ENCODE measurements at regions not wholly inside any gene's neighbourhood (a gene's known extent, or its start where the extent isn't known, plus 50 kb on each side); places are given as distances from the start of the nearest gene placed in this dataset.
"Not testable (repeated sequence)": the region's sequence is repeated elsewhere in the genome, so short reads cannot be mapped to it uniquely, and the experiment has no call there.

DNA sequence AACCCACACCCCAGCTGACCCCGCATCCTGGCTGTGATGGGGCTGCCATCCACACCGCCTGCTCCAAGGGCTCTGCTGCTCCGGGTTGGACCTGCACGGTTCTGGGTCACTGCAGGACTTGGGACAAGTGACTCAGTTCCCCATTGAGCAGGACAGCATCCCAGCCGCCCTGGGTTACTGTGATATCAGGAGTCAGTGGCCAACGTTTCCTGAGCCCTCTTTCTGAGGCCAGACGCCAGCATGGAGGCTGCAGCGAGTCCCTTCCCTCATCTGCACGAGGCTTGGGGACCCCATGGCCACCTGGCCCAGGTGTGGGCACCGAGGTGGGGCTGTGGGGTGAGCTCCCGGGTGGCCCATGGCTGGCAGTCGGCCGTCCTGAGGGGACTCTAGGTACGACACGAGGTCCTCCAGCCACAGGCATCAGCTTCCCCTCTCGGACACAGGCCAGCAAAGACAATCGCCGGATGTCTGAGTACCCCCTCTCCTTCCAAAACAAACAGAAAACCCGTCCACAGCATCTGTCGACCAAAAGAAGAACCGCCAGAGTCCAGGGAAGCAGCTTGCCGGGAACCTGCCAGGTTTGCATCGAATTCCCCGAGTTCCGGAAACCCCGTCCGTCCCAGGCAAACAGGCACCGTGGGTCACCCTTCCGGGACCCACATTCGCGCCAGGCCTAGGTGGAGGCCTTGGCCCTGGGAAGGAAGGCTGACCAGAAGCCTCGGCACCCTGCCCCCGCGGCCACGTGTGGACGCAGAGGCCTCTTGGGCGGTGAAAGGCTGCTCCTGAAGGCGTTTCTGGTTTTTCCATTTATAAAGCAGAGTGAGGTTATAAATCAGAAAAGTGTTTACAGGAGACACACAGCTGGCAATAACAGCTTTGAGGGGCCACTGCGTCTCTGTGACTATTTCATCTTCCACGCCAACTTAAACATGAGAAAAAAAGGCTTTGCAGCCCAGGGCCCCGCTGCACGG is 136.0 kb downstream of the FAM53A start:
- peaks cover 0 to 3% of the 10 kb centered on the region in 2 donors for H3K27me3 ChIP-seq
- H3K4me1 ChIP-seq = peaks cover 0 to 4% of the 10 kb centered on the region in 2 donors
- no peaks in the 10 kb centered on the region for H3K9me3 ChIP-seq
- peak overlapping the region; percentile 41 to 52 for H3K27ac ChIP-seq
- intact Hi-C loops (cut with DNase I; ENCODE audit: low total_unique reads) = no loop called here
- H3K4me3 ChIP-seq = peak overlapping the region; percentile 7 to 29
- H3K36me3 ChIP-seq = no peaks in the 10 kb centered on the region
- DNase-seq = peak; percentile 48 to 65
- TF ChIP-seq POLR2A (IDR thresholded peaks at IDR 0.05) = no peak
- TF ChIP-seq, protein P1, sequence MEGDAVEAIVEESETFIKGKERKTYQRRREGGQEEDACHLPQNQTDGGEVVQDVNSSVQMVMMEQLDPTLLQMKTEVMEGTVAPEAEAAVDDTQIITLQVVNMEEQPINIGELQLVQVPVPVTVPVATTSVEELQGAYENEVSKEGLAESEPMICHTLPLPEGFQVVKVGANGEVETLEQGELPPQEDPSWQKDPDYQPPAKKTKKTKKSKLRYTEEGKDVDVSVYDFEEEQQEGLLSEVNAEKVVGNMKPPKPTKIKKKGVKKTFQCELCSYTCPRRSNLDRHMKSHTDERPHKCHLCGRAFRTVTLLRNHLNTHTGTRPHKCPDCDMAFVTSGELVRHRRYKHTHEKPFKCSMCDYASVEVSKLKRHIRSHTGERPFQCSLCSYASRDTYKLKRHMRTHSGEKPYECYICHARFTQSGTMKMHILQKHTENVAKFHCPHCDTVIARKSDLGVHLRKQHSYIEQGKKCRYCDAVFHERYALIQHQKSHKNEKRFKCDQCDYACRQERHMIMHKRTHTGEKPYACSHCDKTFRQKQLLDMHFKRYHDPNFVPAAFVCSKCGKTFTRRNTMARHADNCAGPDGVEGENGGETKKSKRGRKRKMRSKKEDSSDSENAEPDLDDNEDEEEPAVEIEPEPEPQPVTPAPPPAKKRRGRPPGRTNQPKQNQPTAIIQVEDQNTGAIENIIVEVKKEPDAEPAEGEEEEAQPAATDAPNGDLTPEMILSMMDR (IDR thresholded peaks at IDR 0.05) = no peak

DNA sequence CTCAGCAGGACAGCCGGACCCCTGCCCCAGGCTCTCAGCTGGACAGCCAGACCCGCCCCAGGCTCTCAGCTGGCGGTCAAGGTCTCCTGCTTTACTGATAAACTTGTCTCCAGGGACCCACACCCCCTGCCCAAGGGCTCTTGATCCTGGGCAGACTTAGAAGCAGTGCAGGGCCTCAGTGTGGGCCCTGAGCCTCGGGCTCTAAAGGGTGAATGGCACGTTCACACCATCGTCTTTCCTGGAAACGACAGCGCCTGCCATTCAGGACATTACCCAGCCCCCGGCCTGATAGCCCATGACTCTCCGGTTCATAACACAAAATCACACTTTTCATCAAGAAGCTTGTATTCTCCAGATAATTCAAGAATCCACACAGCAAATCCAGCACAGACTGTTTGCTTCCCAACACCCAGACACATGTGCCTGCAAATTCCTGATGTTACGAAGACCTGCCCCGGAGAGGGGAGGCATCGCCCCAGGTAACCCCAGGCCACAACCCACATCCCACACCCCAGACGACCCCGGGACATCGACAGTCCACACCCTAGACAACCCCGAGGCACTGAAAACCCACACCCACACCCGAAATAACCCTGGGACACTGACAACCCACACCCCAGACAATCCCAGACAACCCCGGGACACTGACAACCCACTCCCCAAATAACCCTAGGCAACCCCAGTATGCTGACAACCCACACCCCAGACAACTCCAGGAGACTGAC is 136.8 kb downstream of the FAM53A start:
- Histone ChIP-seq H3K4me1 (peaks cover 0 to 4% of the 10 kb centered on the region in 2 donors), H3K4me3 (no peak overlapping the region), H3K27ac (peak overlapping the region in 1 of 2 donors; percentile 44), H3K27me3 (peaks cover 0 to 3% of the 10 kb centered on the region in 2 donors), H3K9me3 (no peaks in the 10 kb centered on the region), H3K36me3 (no peaks in the 10 kb centered on the region)
- no peak for DNase-seq
- TF ChIP-seq, protein P1 (IDR thresholded peaks at IDR 0.05) = no peak
- no peak for TF ChIP-seq POLR2A (IDR thresholded peaks at IDR 0.05)
- intact Hi-C loops (cut with DNase I; ENCODE audit: low total_unique reads) = no loop called here

DNA sequence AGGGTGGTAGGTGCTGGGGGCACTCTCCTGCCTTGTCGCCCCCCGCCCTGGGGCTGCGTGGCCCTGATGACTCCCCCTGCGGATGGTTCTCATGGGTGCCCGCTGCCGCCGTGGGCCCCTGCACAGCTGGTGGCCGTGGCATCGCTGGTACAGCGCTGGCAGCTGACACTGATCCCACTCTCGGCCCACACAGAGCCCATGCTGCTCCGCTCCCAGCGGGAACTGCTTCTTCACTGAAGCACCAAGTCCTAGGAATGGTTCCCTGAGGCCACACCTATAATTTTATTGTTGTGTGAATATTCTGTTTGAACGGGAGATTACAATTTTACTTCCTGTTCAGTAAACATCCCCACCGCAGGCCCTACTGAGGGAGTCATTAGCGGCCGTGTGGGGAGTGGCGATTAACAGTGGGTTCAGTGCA is 138.6 kb upstream of the NKX1-1 start:
- H3K4me3 ChIP-seq = no peak overlapping the region
- H3K9me3 ChIP-seq = no peaks in the 10 kb centered on the region
- intact Hi-C loops (cut with DNase I; ENCODE audit: low total_unique reads) = no loop called here
- H3K27ac ChIP-seq = peak overlapping the region; percentile 33 to 37
- H3K36me3 ChIP-seq = no peaks in the 10 kb centered on the region
- H3K27me3 ChIP-seq = no peaks in the 10 kb centered on the region
- TF ChIP-seq, protein P1 (IDR thresholded peaks at IDR 0.05) = no peak
- no peak for TF ChIP-seq POLR2A (IDR thresholded peaks at IDR 0.05)
- H3K4me1 ChIP-seq = peaks cover 0 to 4% of the 10 kb centered on the region in 2 donors
- no peak for DNase-seq

DNA sequence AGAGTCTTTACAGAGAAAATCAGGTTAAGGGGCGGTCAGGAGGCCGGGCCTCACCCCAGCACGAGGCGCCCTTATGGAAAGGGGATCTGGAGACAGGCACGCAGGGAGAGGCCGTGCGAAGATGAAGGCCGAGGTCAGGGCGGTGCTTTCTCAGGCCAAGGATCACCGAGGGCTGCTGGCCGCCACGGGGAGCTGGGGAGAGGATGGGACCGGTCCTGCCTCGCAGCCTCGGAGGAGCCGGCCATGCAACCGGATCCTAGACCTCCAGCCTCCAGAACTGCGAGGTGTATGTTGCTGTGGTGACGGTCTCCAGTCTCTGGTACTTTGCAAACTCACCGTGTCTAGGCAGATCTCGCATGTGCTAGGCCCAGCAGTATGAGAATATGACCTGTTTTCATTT is 138.2 kb upstream of the NKX1-1 start:
- intact Hi-C loops (cut with DNase I; ENCODE audit: low total_unique reads) = not testable (repeated sequence)

DNA sequence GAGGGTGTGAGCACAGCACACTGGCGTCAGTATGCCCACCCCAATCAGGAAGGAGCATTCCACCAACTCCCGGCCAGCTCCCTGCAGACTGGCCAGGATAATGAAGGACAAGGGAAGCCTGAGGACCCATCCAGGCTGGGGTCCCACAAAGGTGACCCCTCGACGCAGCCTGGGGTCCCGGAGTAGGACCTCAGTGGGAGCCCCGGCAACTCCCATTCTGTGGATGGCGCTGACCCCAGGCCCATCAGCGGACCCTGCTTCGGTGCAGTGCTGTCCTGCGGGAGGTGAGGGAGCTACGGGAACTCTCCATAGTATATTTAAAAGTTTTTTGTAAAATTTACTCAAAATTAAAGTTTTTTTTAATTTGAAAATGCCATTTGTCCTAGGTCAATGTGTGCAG is 137.7 kb upstream of the NKX1-1 start:
- TF ChIP-seq, protein P1 (IDR thresholded peaks at IDR 0.05) = no peak
- TF ChIP-seq POLR2A (IDR thresholded peaks at IDR 0.05) = no peak
- intact Hi-C loops (cut with DNase I; ENCODE audit: low total_unique reads) = no loop called here
- no peak overlapping the region for H3K27ac ChIP-seq
- H3K9me3 ChIP-seq = no peaks in the 10 kb centered on the region
- H3K36me3 ChIP-seq = no peaks in the 10 kb centered on the region
- DNase-seq = no peak
- H3K4me3 ChIP-seq = no peak overlapping the region
- peaks cover 0 to under 1% of the 10 kb centered on the region in 2 donors for H3K4me1 ChIP-seq
- H3K27me3 ChIP-seq = no peaks in the 10 kb centered on the region

More for the DNA sequence above, 138.2 kb upstream of the NKX1-1 start:
- not testable (repeated sequence) for H3K9me3 ChIP-seq, H3K4me3 ChIP-seq, H3K27me3 ChIP-seq, H3K4me1 ChIP-seq, H3K36me3 ChIP-seq, DNase-seq
- peak overlapping the region; percentile 33 to 37 for H3K27ac ChIP-seq

All from uterus (tissue), 3 donors.